ENCODE measurements at regions not wholly inside any gene's neighbourhood (a gene's known extent, or its start where the extent isn't known, plus 50 kb on each side); places are given as distances from the start of the nearest gene placed in this dataset.

GRCh38 chr2:5751873-5752482 lies 59.8 kb downstream of the SOX11 start:
- DNase-seq (ENCODE audit: low spot score), result no peak

DNA sequence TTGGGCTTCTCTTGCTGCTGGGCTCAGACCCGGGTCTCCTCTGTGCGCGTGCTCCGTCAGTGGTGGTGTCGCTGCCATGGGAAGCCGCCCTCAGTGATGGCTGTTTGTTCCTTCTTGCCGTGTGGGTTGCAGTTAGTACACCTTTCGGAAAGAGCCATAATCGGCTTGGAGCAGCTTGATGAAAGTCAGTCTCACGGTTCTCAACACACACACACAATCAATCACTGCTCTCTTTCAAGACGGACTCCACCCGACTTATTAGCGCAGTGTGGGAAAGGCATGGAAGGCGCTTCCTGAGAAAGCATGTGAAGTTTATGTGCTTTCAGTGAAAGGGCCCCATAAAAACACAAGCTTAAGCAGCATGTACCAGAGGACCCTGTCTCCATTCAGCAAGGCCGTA lies 64.1 kb downstream of the SOX11 start:
- no peak for DNase-seq (ENCODE audit: low spot score)

- no peak for DNase-seq (ENCODE audit: low spot score)
Measured at GRCh38 chr2:5758346-5758745, 66.2 kb downstream of the SOX11 start.

DNA sequence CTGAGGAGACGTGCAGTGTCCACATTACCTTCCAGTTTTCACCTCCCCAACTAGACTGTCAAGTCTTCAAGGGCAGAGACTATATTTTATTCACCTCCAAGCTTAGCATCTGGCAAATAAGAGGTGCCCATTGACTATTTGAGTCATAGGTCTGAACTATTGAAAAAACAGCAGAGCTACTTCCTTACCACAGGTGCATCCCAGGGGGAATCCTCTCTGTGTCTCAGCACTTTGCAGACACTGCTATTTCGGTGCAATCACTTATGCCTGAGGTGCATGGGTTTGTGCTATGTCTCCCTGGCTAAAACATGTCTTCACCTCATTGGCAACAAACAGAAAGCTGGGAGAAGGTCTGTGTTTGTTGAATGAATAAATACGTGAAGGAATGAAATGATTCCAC lies 67.8 kb downstream of the SOX11 start:
- DNase-seq (ENCODE audit: low spot score), result no peak

DNA sequence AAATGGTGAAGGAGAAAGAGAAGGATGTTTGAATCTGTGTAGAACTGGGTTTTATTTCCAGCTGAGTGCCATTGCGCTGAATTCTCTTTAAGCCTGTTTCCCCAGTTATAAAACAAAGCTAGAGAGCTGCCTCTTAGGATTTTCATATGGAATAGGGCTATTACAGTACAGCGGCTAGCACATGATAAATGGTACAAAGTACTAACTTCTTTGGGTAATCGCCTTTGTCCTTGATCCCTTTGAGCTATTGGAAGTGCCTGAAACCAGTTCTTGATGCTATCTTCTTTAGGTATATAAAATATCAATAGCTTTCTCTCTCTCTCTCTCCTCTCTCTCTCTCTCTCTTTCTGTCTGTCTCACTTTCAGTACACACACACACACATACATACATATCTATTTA lies 71.3 kb downstream of the SOX11 start:
- no peak for DNase-seq (ENCODE audit: low spot score)

DNA sequence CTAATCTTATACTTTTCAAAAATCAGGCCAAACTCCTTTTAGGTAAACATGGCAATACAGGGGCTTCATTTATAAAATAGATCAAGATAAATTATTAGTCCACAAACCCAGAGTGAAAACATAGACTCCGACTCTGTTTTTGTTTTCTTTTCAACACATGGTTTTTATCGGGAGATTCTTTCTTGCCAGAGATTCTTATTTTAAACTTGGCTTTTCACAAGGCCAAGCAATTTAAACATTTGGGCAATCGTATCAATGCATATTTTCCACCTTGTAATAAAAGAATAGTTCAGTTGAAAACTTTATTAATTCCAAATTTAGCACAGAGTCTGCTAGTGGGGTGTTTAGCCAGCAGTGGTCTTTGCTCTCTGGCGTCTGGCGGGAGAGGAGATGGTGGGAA lies 71.9 kb downstream of the SOX11 start:
- DNase-seq (ENCODE audit: low spot score), result no peak

DNA sequence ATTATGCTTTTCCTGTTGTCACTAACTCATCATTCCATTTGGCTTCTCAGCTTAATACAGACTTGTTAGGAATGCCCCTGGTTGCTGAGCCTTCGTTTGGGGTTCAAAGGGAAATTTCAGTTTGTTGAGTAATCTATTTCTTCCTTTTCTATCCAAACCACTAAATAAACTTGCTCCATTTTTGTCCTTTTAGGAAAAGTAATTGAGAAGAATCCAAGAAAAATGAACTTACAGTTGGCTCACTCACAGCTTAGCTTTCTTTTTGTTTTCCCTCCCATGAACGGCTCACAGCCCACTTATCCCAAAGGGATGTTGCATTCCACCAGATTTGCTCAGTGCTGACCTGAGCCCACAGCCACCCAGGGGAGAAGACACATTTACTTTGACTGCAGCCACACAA lies 73.9 kb downstream of the SOX11 start:
- DNase-seq (ENCODE audit: low spot score), result no peak

- DNase-seq (ENCODE audit: low spot score), result no peak
Measured at GRCh38 chr2:5766561-5766960, 74.4 kb downstream of the SOX11 start.

DNA sequence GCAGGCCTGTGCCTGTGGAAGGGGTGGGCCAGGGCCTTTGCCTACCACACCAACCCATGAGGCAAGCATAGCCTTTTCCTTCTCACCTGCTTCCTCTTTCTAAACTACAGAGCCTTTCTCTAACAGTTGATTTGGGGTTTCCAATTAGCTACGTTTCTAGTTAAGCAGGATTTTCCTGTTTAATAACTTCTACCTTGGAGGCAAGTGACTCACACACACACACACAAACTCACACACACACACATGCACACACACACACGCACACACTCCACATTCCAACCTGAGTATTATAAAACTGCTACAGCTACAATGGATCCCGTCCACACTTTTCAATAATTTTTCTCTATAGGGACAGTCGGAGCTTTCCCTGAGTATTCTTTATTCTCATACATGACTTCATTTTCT lies 84.9 kb downstream of the SOX11 start:
- DNase-seq (ENCODE audit: low spot score), result no peak

DNA sequence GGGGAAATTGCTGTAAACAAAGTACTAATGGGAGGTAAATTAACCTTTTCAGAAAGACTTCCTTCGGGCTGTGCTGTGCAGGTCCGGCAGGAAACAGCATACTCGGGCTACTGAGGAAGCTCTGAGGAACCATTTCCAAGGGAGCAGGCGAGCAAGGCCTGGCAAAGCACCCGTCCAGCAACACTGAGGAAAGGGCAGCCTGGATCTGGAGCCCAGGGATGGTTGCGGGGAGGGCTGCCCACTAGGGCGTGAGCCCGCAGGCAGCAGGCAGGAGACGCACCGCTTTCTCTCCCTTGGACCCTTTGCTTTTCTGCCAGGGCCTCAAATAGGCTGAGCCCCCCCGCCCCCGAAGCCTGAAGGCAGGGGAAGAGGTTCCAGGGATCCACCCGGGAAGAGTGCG lies 89.5 kb downstream of the SOX11 start:
- no peak for DNase-seq (ENCODE audit: low spot score)

- no peak for DNase-seq (ENCODE audit: low spot score)
Measured at GRCh38 chr2:5782103-5782502, 89.9 kb downstream of the SOX11 start.

DNA sequence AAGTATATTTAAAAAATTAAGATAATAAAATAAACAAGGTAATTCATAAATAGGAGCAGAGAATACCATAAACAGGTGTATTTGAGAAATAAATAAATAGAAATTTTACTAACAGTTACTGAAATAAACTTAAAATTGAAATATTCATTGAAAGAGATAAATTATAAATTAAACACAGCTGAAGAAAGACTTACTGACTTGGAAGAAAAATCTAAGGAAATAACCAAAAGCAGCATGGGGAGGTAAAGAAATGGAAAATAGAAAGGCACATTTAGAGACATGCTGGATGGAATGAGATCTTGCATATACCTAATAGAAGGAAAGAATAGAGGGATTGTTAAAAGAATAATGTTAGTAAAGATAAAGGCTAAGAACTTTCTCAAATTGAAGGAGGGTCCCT lies 96.3 kb downstream of the SOX11 start:
- no peak for DNase-seq (ENCODE audit: low spot score)

DNA sequence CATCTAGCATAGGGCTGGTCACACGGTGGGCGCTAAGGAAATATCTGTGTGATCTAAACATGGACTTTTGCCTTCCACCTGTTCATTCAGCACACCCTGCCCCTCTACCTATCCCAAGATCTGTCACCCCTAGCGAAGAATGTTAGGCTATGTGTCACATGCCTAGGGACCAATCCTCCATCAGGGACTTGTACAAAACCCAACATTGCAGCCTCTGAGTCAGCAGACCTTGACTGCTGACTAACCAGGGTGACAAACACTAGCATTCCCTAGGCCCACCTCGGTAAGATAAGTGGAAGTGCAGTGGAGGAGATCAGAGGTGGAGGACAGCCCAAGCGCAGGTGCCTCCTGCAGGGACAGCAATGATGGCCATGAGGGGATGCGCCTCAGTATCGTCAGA lies 99.2 kb downstream of the SOX11 start:
- no peak for DNase-seq (ENCODE audit: low spot score)

DNA sequence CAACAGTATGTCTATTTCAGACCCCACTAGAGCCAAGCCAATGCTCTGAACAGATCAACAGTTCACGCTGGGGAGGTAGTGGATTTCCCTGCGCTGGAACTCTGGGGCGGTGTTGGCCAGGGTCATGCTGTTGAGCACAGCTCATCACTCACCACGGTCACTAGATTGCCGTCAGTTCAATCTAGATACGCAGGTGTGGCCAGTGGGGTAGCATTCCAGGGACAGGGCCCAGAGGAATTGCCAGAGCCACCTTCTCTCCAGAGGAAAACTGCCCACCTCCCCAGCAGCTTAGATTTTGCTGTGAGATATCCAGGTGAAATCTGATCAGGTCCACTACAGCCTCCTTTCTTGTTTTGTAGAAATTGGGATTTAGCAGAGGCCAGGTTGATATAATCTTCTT lies 101.8 kb downstream of the SOX11 start:
- no peak for DNase-seq (ENCODE audit: low spot score)

- no peak for DNase-seq (ENCODE audit: low spot score)
Measured at GRCh38 chr2:5798084-5798483, 105.9 kb downstream of the SOX11 start.

- DNase-seq (ENCODE audit: low spot score), result no peak
Measured at GRCh38 chr2:5799348-5799747, 107.2 kb downstream of the SOX11 start.

- no peak for DNase-seq (ENCODE audit: low spot score)
Measured at GRCh38 chr2:5803547-5803946, 111.4 kb downstream of the SOX11 start.

- DNase-seq (ENCODE audit: low spot score), result no peak
Measured at GRCh38 chr2:5818961-5819600, 126.9 kb downstream of the SOX11 start.

- no peak for DNase-seq (ENCODE audit: low spot score)
Measured at GRCh38 chr2:5824126-5824525, 131.9 kb downstream of the SOX11 start.

- no peak for DNase-seq (ENCODE audit: low spot score)
Measured at GRCh38 chr2:5825686-5826085, 133.5 kb downstream of the SOX11 start.

DNA sequence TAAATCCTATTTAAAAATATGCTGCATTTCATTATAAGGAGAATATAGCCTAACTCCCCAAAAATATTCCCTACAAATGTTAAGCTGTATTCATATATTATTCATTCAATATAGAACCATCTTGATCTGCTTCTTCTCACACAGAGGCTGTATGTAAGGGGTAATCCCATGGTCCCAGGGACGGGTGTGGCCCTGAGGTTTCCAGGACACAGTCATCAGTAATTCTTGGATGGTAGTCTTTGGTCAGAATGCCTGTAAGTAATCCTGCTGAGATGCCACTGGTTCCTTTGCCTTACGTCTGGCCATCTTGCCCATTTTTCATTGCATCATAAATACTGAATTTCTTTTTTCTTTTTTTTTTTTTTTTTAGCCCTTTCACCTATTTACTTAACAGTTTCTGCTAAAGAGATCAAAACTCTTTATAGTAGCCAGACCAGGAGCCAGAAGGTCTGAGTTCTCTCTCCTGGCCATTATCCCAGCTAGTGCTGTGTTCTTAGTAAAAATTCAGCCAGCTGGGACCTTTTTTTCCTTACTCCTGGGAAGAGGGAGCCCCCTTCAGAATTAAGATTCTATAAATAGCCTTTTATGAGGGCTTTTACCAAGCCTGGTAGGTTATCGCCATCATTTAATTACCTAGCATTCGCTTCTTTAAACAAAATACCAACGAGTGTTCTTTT lies 134.9 kb downstream of the SOX11 start:
- no peak for DNase-seq (ENCODE audit: low spot score)

DNA sequence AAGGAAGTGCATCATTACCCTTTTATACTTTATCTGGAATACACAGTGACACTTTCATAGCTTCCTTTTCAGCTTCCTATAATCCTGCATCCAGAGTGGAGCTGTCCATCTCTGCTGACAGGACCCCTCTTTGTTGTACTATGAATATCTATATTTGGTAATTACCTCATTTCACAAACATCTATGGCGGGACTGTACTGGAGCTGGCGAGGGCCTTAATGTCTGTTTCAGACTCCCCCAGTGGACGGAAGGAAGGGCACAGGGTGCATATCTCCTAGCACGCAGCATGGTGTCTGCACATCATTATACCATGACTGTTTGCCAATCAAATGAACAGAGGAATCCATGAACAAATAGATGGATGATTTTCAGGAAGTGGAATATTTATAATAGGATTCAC lies 142.3 kb downstream of the SOX11 start:
- DNase-seq (ENCODE audit: low spot score), result no peak

DNA sequence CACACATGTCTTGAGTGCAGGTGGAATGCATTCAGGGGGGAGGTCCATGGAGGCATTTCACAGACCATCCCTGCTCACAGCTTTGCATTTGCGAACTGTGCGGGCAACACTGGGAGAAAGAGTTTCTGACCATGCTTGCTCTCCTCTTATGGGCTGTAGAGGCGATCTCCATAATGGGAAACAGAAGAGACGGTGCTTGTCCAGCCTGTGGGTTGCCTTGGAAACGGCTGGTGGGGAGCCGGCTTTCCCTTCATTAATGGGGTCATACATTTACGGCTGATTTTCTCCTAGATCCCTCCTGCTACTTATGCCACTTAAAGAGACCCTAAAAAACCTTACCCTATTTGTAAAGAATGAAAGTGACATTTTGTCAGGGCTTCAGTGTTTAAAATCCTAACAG lies 147.4 kb downstream of the SOX11 start:
- no peak for DNase-seq (ENCODE audit: low spot score)

- no peak for DNase-seq (ENCODE audit: low spot score)
Measured at GRCh38 chr2:5841126-5841525, 148.9 kb downstream of the SOX11 start.
